HG03039 (cell line): ENCODE measurements at regions not wholly inside any gene's neighbourhood (a gene's known extent, or its start where the extent isn't known, plus 50 kb on each side); places are given as distances from the start of the nearest gene placed in this dataset.

ENCODE experiments used
- ATAC-seq: cut with Tn5 transposase; IDR thresholded peaks from one replicate; pipeline ENCODE4 v1.9.1; 2021; ENCODE audit warnings: mild to moderate bottlenecking, moderate library complexity; ENCODE audit not compliant: unreplicated experiment

GRCh38 chr16:85187886-85188285 lies 75.6 kb upstream of the CIBAR2 start:
- ATAC-seq: no peak

DNA sequence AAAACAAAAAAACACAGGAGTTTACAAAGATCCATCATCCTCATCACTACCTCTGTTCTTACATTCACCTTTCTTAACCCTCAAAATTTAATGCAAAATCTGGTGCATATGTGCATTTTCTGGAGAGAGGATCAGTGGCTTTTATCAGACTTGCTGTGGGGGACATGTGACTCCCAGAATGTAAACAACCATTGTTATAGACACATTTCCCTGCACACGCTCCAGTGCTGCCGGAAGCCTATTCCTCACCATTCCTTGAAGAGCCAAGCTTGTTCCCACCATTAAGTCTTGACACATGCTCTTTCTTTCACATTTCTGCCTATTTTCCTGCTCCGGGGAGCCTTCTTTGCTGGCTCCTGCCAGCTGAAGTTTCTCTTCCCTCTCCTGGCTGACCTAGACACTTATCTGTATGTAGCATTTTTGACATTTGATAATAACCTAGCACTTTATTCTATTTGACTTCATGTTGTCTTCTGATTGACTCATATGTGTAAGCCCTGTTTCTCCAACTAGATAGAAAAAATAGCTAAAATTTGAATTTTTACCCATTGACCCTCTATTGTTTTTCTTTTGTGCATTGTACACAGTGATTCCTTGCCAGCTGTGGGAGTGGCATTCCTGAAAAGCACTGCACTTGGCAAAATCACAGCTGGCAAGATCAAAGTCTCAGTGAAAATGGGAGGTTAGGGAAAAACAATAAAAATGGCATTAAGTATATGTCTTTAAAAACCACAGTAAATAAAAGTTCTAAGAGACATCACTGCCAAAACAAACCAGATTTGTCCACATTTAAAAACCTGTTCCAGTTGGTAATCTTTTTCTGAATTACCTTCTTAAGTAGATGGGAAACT lies 76.8 kb upstream of the CIBAR2 start:
- ATAC-seq: no peak

DNA sequence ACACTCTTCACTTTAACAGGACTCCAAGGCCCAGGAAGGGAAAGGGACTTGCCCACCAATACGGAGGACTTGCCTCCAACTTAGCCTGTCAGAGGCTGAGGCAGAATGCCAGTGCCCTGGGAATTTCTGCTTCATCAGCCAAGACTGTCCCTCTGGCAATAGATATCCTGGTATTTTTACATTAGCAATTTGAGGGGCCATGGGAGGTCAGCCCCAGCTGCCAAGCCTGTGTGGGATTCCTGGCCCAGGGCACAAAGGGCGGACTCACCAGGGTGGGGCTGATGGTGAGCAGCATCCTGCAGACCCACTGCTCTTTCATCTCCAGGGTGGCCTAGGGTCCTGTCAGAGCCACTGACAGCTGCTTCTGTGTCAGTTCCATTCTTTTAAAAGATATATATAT lies 78.3 kb upstream of the CIBAR2 start:
- no peak for ATAC-seq

- no peak for ATAC-seq
Observed at GRCh38 chr16:85191341-85191965, 79.2 kb upstream of the CIBAR2 start.

- no peak for ATAC-seq
Observed at GRCh38 chr16:85192238-85193114, 80.2 kb upstream of the CIBAR2 start.

DNA sequence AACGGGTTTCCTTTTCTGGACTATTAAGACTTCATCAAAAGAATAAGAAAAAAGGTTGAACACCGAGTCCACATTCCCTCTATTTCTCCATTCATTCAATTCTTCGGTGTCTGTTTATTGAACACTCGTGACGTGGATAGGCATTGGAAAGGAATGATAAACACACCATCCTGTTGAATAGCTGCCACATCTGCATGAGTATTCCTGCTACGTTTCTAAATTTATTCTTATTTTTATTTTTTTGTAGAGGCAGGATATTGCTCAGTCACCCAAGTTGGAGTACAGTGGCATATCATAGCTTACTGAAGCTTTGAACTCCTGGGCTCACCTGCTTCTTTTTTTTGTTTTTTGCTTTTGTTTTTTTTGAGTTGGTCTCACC lies 80.8 kb upstream of the CIBAR2 start:
- ATAC-seq: no peak

DNA sequence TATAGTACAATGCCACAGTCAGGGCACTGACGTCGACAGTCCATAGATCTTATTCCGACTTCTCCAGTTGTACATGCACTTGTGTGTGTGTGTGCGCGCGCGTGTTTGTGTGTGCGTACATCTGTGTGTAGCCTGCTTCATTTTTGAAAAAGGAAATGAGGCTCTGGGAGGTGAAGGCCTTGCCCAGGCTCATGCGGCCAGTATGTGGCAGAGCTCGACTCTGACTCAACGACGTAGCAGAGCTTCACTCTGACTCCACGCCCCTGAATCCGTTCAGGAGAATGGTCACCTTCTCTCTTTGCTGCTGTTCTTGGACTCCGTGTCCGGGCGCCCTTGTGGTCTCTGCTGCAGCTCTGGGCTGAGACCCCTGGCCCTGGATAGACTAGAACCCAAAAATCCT lies 81.6 kb upstream of the CIBAR2 start:
- no peak for ATAC-seq

- ATAC-seq: no peak
Observed at GRCh38 chr16:85194307-85195270, 82.3 kb upstream of the CIBAR2 start.

DNA sequence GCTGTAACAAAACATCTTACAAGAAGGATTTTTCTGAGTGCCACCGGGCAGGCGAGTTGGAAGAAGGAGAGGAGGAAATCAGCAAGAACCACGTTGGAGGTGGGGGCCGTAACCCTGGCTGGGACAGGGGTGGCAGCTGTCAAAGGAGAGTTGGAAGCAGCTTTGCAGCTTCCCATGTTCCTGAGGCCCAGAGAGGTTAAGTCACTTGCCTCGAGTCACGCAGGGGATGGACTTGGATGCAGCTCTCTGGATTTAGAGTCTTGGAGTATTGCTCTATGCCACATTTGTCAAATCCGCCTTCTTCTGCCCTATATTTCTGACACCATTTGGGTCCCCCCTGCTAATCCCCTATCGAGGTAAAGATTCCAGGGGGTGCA lies 83.0 kb upstream of the CIBAR2 start:
- no peak for ATAC-seq

- ATAC-seq: no peak
Observed at GRCh38 chr16:85195900-85196772, 83.9 kb upstream of the CIBAR2 start.

GRCh38 chr16:85196976-85197375 lies 84.7 kb upstream of the CIBAR2 start:
- no peak for ATAC-seq

DNA sequence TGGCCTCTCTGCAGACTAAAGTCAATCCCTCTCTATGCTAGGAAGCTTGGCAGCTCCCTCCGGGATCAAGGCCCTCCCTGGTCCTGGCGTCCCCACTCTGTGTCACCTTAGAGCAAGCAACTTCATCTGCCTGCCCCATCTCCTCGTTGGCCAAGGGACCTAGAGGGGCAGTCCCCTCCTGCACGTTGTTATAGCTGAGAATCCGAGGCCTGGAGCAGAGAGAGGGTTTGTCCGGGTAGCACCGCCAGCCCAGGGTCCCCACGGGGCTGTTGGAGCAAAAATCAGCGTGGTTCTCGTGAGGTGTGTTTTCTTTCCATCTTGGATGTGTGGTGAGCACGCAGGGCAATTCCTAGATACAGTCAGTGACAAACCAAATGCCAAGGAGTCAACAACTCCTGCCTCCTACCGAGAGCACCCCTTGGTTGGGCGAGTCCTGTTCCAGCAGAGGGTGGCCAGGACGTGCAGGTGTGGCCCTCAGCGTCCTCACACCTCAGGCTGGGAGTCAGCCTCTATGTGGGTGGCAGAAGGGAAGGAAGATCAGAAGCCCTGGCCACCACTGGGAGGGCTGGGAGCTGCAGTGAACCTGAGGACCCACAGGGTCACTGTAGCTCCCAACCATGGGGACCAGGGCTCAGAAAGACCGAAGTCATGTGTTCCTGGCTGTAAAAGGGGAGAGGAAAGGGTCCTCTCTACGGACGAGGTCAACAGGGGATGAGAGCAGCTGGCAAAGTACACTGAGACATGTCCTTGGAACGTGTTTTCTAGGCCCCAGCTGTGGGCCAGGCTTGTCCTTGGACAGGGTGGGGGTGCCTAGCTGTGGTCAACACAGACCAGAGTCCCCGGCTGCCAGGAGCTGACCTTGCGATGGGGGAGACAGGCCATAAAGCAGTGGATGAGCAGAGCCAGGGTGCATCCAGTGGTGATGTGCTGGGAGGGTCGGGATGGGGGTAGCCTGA lies 85.6 kb upstream of the CIBAR2 start:
- ATAC-seq: no peak

- ATAC-seq: no peak
Observed at GRCh38 chr16:85199069-85199725, 86.9 kb upstream of the CIBAR2 start.

GRCh38 chr16:85199880-85200279 lies 87.6 kb upstream of the CIBAR2 start:
- ATAC-seq: no peak

GRCh38 chr16:85200471-85201278 lies 88.4 kb upstream of the CIBAR2 start:
- no peak for ATAC-seq

DNA sequence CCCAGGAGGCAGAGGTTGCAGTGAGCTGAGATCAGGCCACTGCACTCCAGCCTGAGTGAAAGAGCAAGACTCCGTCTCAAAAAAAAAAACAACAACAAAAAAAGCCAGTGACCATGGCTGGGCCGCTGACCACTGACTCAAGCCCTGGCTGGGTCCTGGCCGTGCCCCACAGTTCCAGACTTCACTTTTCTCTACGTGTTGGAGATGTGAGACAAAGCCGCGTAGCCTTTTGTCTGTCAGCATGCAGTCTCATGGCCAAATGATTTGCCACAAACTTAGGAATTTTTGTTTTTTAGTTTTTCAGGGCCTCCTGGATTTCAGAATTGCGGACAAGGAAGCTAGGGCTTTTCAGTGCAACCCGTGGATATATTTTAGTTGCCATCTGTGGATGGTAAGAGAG lies 89.3 kb upstream of the CIBAR2 start:
- no peak for ATAC-seq

GRCh38 chr16:85202051-85202601 lies 89.9 kb upstream of the CIBAR2 start:
- no peak for ATAC-seq
